Parathyroid adenoma (tissue), 2 donors: ENCODE measurements at regions not wholly inside any gene's neighbourhood (a gene's known extent, or its start where the extent isn't known, plus 50 kb on each side); places are given as distances from the start of the nearest gene placed in this dataset.
"Not testable (repeated sequence)": the region's sequence is repeated elsewhere in the genome, so short reads cannot be mapped to it uniquely, and the experiment has no call there.

Source experiments
- H2AFZ ChIP-seq: fragments of 300-600 bp; sonication (generic); one replicate; pipeline ENCODE4 v1.7.0; 2017; ENCODE audit warnings: antibody characterized with exemption, mild to moderate bottlenecking
- H3K27ac ChIP-seq: fragments of 300-600 bp; sonication (generic); one replicate; pipeline ENCODE4 v1.7.0; 2017
- H3K27me3 ChIP-seq: fragments of 300-600 bp; sonication (generic); one replicate; pipeline ENCODE4 v1.7.0; 2017; ENCODE audit warnings: low read length; ENCODE audit not compliant: control insufficient read depth, insufficient read depth
- H3K36me3 ChIP-seq: fragments of 300-600 bp; sonication (generic); one replicate; pipeline ENCODE4 v1.7.0; 2017; ENCODE audit warnings: low read length; ENCODE audit not compliant: control insufficient read depth, insufficient read depth
- H3K4me1 ChIP-seq: fragments of 300-600 bp; sonication (generic); one replicate; pipeline ENCODE4 v1.7.0; 2017; ENCODE audit warnings: control low read depth
- H3K4me2 ChIP-seq: fragments of 300-600 bp; sonication (generic); one replicate; pipeline ENCODE4 v1.7.0; 2017; ENCODE audit warnings: low read length
- H3K4me3 ChIP-seq: fragments of 300-600 bp; sonication (generic); one replicate; pipeline ENCODE4 v1.7.0; 2017; ENCODE audit warnings: low read depth, low read length
- H3K79me2 ChIP-seq: fragments of 300-600 bp; sonication (generic); one replicate; pipeline ENCODE4 v1.7.0; 2017; ENCODE audit warnings: control low read depth
- H3K9ac ChIP-seq: fragments of 300-600 bp; sonication (generic); one replicate; pipeline ENCODE4 v1.7.0; 2017; ENCODE audit warnings: mild to moderate bottlenecking
- H3K9me3 ChIP-seq: fragments of 300-600 bp; sonication (generic); one replicate; pipeline ENCODE4 v1.7.0; 2017; ENCODE audit warnings: low read length; ENCODE audit not compliant: control insufficient read depth
- TF ChIP-seq, protein P1 (sequence below): fragments of 300-600 bp; sonication (generic); IDR thresholded peaks from one replicate; pipeline ENCODE4 v1.7.0; 2017; ENCODE audit warnings: antibody characterized with exemption, mild to moderate bottlenecking
- donor health status: primary hyperparathyroidism.

- not testable (repeated sequence) for H3K4me2 ChIP-seq, H3K27ac ChIP-seq, H3K9me3 ChIP-seq, H3K27me3 ChIP-seq, H3K79me2 ChIP-seq, H2AFZ ChIP-seq, H3K4me3 ChIP-seq, H3K9ac ChIP-seq, H3K36me3 ChIP-seq, H3K4me1 ChIP-seq
Measured at GRCh38 chr4:118576709-118577219, 108.4 kb upstream of the METTL14 start.

DNA sequence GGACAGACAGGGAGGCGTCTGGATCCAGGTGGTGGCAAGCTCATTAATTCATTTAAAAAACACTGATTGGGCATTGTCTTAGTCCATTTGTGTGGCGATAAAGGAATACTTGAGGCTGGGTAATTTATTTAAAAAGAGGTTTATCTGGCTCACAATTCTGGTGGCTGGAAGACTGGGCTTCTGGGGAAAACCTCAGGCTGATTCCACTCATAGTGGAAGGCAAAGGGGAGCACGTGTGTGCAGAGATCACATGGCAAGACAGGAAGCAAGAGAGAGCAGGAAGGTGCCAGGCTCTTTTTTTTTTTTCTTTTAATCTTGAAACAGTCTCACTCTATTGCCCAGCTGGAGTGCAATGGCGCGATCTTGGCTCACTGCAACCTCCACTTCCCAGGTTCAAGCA is 100.2 kb upstream of the METTL14 start:
- Histone ChIP-seq H3K27me3 (no peaks in the 10 kb centered on the region), H3K27ac (no peak overlapping the region), H3K4me2 (no peak overlapping the region), H3K4me1 (no peaks in the 10 kb centered on the region), H3K36me3 (no peaks in the 10 kb centered on the region), H3K79me2 (no peaks in the 10 kb centered on the region), H3K9me3 (no peaks in the 10 kb centered on the region), H2AFZ (no peak overlapping the region), H3K9ac (no peak overlapping the region), H3K4me3 (no peak overlapping the region)
- TF ChIP-seq, protein P1, sequence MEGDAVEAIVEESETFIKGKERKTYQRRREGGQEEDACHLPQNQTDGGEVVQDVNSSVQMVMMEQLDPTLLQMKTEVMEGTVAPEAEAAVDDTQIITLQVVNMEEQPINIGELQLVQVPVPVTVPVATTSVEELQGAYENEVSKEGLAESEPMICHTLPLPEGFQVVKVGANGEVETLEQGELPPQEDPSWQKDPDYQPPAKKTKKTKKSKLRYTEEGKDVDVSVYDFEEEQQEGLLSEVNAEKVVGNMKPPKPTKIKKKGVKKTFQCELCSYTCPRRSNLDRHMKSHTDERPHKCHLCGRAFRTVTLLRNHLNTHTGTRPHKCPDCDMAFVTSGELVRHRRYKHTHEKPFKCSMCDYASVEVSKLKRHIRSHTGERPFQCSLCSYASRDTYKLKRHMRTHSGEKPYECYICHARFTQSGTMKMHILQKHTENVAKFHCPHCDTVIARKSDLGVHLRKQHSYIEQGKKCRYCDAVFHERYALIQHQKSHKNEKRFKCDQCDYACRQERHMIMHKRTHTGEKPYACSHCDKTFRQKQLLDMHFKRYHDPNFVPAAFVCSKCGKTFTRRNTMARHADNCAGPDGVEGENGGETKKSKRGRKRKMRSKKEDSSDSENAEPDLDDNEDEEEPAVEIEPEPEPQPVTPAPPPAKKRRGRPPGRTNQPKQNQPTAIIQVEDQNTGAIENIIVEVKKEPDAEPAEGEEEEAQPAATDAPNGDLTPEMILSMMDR = no peak

GRCh38 chr4:118586357-118586790 is 98.8 kb upstream of the METTL14 start:
- H3K27ac ChIP-seq = no peak overlapping the region
- no peaks in the 10 kb centered on the region for H3K36me3 ChIP-seq
- H3K9ac ChIP-seq = no peak overlapping the region
- no peaks in the 10 kb centered on the region for H3K9me3 ChIP-seq
- TF ChIP-seq, protein P1 = no peak
- H3K79me2 ChIP-seq = no peaks in the 10 kb centered on the region
- H3K4me3 ChIP-seq = no peak overlapping the region
- no peak overlapping the region for H2AFZ ChIP-seq
- no peaks in the 10 kb centered on the region for H3K27me3 ChIP-seq
- no peak overlapping the region for H3K4me2 ChIP-seq
- H3K4me1 ChIP-seq = no peaks in the 10 kb centered on the region

GRCh38 chr4:118587116-118587831 is 97.9 kb upstream of the METTL14 start:
- Histone ChIP-seq H3K9ac (no peak overlapping the region), H3K36me3 (no peaks in the 10 kb centered on the region), H3K27ac (no peak overlapping the region), H3K4me1 (no peaks in the 10 kb centered on the region), H3K79me2 (no peaks in the 10 kb centered on the region), H3K9me3 (no peaks in the 10 kb centered on the region), H3K4me3 (no peak overlapping the region), H2AFZ (no peak overlapping the region), H3K27me3 (no peaks in the 10 kb centered on the region), H3K4me2 (no peak overlapping the region)
- TF ChIP-seq, protein P1 = no peak

DNA sequence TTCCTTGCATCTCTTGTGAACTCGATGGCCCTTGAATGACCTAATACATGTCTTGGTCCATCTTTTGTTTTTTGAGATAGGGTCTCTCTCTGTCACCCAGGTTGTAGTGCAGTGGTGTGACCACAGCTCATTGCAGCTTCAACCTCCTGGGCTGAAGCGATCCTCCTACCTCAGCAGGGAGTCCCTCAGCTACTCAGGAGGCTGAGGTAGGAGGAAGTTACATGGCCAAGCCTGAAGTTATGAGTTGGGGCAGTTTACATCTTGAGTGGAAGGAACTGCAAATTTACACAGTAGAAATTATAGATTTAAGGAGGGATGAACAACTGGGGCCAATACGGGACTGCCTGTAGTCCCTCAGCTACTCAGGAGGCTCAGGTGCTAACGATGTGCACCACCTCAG is 97.2 kb upstream of the METTL14 start:
- Histone ChIP-seq H3K36me3 (no peaks in the 10 kb centered on the region), H3K79me2 (no peaks in the 10 kb centered on the region), H3K9ac (no peak overlapping the region), H3K9me3 (no peaks in the 10 kb centered on the region), H3K27ac (no peak overlapping the region), H2AFZ (no peak overlapping the region), H3K4me2 (no peak overlapping the region), H3K27me3 (no peaks in the 10 kb centered on the region), H3K4me3 (no peak overlapping the region), H3K4me1 (no peaks in the 10 kb centered on the region)
- TF ChIP-seq, protein P1 = no peak
